ENCODE measurements at regions not wholly inside any gene's neighbourhood (a gene's known extent, or its start where the extent isn't known, plus 50 kb on each side); places are given as distances from the start of the nearest gene placed in this dataset.

DNA sequence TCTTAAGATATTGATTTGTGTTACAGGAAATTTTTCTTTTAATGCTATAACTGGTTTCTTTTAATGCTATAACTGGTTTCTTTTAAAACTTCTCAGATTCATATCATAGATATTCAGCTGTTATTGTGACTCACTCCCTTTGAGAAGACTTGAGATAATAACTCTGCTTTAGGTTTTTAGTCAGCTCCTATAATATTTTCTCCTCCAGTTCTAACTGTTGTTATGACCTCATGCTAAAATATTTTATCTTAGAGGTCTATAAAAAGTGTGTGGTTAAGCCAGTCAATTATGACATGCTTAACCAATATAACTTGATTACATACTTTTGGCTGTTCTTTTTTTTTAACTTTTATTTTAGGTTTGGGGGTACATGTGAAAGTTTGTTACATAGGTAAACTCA, 280.2 kb downstream of the PTGER3 start:
- TF ChIP-seq, protein P1, sequence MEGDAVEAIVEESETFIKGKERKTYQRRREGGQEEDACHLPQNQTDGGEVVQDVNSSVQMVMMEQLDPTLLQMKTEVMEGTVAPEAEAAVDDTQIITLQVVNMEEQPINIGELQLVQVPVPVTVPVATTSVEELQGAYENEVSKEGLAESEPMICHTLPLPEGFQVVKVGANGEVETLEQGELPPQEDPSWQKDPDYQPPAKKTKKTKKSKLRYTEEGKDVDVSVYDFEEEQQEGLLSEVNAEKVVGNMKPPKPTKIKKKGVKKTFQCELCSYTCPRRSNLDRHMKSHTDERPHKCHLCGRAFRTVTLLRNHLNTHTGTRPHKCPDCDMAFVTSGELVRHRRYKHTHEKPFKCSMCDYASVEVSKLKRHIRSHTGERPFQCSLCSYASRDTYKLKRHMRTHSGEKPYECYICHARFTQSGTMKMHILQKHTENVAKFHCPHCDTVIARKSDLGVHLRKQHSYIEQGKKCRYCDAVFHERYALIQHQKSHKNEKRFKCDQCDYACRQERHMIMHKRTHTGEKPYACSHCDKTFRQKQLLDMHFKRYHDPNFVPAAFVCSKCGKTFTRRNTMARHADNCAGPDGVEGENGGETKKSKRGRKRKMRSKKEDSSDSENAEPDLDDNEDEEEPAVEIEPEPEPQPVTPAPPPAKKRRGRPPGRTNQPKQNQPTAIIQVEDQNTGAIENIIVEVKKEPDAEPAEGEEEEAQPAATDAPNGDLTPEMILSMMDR (IDR thresholded peaks at IDR 0.05 in 2 of 3, conservative IDR thresholded peaks at IDR 0.05 in 1 of 3; ENCODE audit: control insufficient read depth in 2 of 3, extremely low read depth in 1 of 3, insufficient read depth in 1 of 3, low read depth in 3 of 3, low read length in 3 of 3), result no peak
- TF ChIP-seq HDAC2 (IDR thresholded peaks at IDR 0.05) (no peak), LARP7 (IDR thresholded peaks at IDR 0.05) (no peak), BMI1 (IDR thresholded peaks at IDR 0.05; ENCODE audit: borderline replicate concordance) (no peak), CEBPB (IDR thresholded peaks at IDR 0.05; ENCODE audit: borderline replicate concordance in 1 of 2, low read depth in 2 of 2, low read length in 2 of 2) (no peak), MAX (IDR thresholded peaks at IDR 0.05; ENCODE audit: low read depth, low read length) (no peak), CBFB (IDR thresholded peaks at IDR 0.05; ENCODE audit: low read depth) (no peak), SMC3 (IDR thresholded peaks at IDR 0.05; ENCODE audit: borderline replicate concordance, low read length) (no peak), CREB1 (IDR thresholded peaks at IDR 0.05; ENCODE audit: low read depth) (no peak)

Data from GM12878 (cell line).